Common myeloid progenitor, CD34-positive (primary cell): ENCODE measurements at regions not wholly inside any gene's neighbourhood (a gene's known extent, or its start where the extent isn't known, plus 50 kb on each side); places are given as distances from the start of the nearest gene placed in this dataset.
"Not testable (repeated sequence)": the region's sequence is repeated elsewhere in the genome, so short reads cannot be mapped to it uniquely, and the experiment has no call there.

Experiments
- CTCF ChIA-PET: fragments of 350-600 bp; sonication (Branson Sonifier 250); formaldehyde crosslinking; loops from one replicate; lab custom pipeline; 2021; ENCODE audit warnings: antibody characterized with exemption; lab: Charles Lee
- POLR2A ChIA-PET: fragments of 350-600 bp; sonication (Branson Sonifier 250); formaldehyde crosslinking; loops from one replicate; lab custom pipeline; 2021; ENCODE audit warnings: antibody characterized with exemption; lab: Charles Lee
- DNase-seq, 3 donors: peaks; one replicate each; pipeline versions ENCODE4 v3.0.0 to v3.0.0-alpha.2; 2013
- H3K27ac ChIP-seq, 2 experiments: 1 replicate in 1 of 2; 2 replicates in 1 of 2; pipeline ENCODE4 v1.7.0; 2013; ENCODE audit warnings: inconsistent platforms in 2 of 2, low read length in 2 of 2, mild to moderate bottlenecking in 2 of 2, low read depth in 1 of 2, moderate library complexity in 1 of 2; ENCODE audit not compliant: severe bottlenecking in 2 of 2, insufficient read depth in 1 of 2, poor library complexity in 1 of 2
- H3K27me3 ChIP-seq, 5 experiments: replicated peaks in 2 of 5; 1 replicate in 3 of 5; 2 replicates in 2 of 5; pipeline versions ENCODE4 v1.6.1 to v1.7.0; 2013; ENCODE audit warnings: low read length in 4 of 5, mild to moderate bottlenecking in 2 of 5, moderate library complexity in 2 of 5, inconsistent platforms in 1 of 5; ENCODE audit not compliant: insufficient read depth in 5 of 5, control insufficient read depth in 4 of 5
- H3K36me3 ChIP-seq, 4 experiments: 1 replicate in 2 of 4; 2 replicates in 2 of 4; pipeline versions ENCODE4 v1.6.1 to v1.7.0; 2013; ENCODE audit warnings: low read length in 3 of 4, control low read depth in 1 of 4, mild to moderate bottlenecking in 1 of 4; ENCODE audit not compliant: control insufficient read depth in 4 of 4, insufficient read depth in 4 of 4
- H3K4me1 ChIP-seq, 4 experiments: 1 replicate in 3 of 4; 2 replicates in 1 of 4; pipeline versions ENCODE4 v1.6.1 to v1.7.1; 2013; ENCODE audit warnings: low read length in 3 of 4, mild to moderate bottlenecking in 3 of 4, control low read depth in 1 of 4, inconsistent platforms in 1 of 4, moderate library complexity in 1 of 4; ENCODE audit not compliant: control insufficient read depth in 4 of 4, insufficient read depth in 4 of 4; ENCODE audit errors: control extremely low read depth in 1 of 4
- H3K4me3 ChIP-seq, 7 experiments: 1 replicate in 4 of 7; 2 replicates in 3 of 7; pipeline versions ENCODE4 v1.5.1 to v1.7.0; 2013; ENCODE audit warnings: mild to moderate bottlenecking in 7 of 7, low read length in 6 of 7, moderate library complexity in 6 of 7, inconsistent platforms in 2 of 7, low read depth in 2 of 7, control low read depth in 1 of 7; ENCODE audit not compliant: insufficient read depth in 4 of 7, control insufficient read depth in 1 of 7; ENCODE audit errors: extremely low read depth in 1 of 7
- H3K9me3 ChIP-seq, 5 experiments: 1 replicate in 4 of 5; 2 replicates in 1 of 5; pipeline versions ENCODE4 v1.6.1 to v1.7.1; 2013; ENCODE audit warnings: low read length in 4 of 5, mild to moderate bottlenecking in 2 of 5, inconsistent platforms in 1 of 5, low read depth in 1 of 5, moderate library complexity in 1 of 5; ENCODE audit not compliant: control insufficient read depth in 4 of 5, insufficient read depth in 2 of 5; ENCODE audit errors: control extremely low read depth in 1 of 5
- WGBS: methylation state at CpG from one replicate; pipeline ENCODE4 v1.1.5; 2013; ENCODE audit not compliant: insufficient coverage; 5-methylcytosine and 5-hydroxymethylcytosine counted together

- no CpG with 5 or more reads among the region's 3 CpGs for WGBS
- no peak for DNase-seq
These were observed 898.9 kb downstream of the OTOL1 start for GRCh38 chr3:162395496-162395895.

GRCh38 chr3:162398554-162398953, 901.9 kb downstream of the OTOL1 start:
- no peak for DNase-seq
- Histone ChIP-seq H3K36me3 (no peaks in the 10 kb centered on the region), H3K27ac (no peak overlapping the region), H3K27me3 (no peaks in the 10 kb centered on the region), H3K4me3 (no peak overlapping the region), H3K9me3 (no peaks in the 10 kb centered on the region), H3K4me1 (no peaks in the 10 kb centered on the region)
- WGBS: 100% methylated on average over 2 of the region's 2 CpGs
- CTCF ChIA-PET: no interaction called here
- POLR2A ChIA-PET: no interaction called here

More at GRCh38 chr3:162395496-162395895, 898.9 kb downstream of the OTOL1 start:
- Histone ChIP-seq H3K27me3 (no peaks in the 10 kb centered on the region), H3K4me1 (no peaks in the 10 kb centered on the region), H3K9me3 (no peaks in the 10 kb centered on the region), H3K36me3 (no peaks in the 10 kb centered on the region), H3K4me3 (no peak overlapping the region), H3K27ac (no peak overlapping the region)
- ChIA-PET POLR2A (no interaction called here), CTCF (no interaction called here)

DNA sequence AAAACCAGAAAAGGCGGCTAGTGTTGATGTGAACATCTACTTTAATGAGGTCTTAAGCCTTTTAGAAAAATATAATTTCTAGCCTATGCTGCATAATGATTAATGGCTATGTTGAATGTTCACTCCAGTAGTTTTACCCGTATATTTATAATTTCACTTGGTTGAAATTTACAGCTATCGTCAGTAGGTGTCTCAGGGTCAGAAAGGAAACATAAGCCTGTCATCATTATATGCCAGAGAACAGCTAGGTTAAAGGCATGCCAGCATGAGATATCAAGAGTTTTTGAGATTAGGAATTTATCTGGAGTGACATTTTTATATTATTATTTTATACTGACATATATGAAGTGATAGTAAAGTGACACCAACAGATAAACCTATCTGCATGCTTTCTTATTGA, 904.1 kb downstream of the OTOL1 start:
- Histone ChIP-seq H3K27me3 (no peaks in the 10 kb centered on the region), H3K4me1 (no peaks in the 10 kb centered on the region), H3K4me3 (no peak overlapping the region), H3K36me3 (no peaks in the 10 kb centered on the region), H3K27ac (no peak overlapping the region), H3K9me3 (no peaks in the 10 kb centered on the region)
- ChIA-PET POLR2A (no interaction called here), CTCF (no interaction called here)
- DNase-seq: no peak
- WGBS: 75% methylated on average over 2 of the region's 3 CpGs

GRCh38 chr3:162411556-162411955, 914.9 kb downstream of the OTOL1 start:
- 100% methylated on average over 7 of the region's 23 CpGs for WGBS
- POLR2A ChIA-PET: not testable (repeated sequence)
- CTCF ChIA-PET: interaction anchor here (1.3 kb wide), 1 partner anchor 17 kb away, joined by 3 read pairs; no protein-coding TSS in a partner anchor

GRCh38 chr3:162421721-162422120, 925.1 kb downstream of the OTOL1 start:
- H3K9me3 ChIP-seq: no peaks in the 10 kb centered on the region

More at GRCh38 chr3:162411556-162411955, 914.9 kb downstream of the OTOL1 start:
- not testable (repeated sequence) for H3K4me1 ChIP-seq, H3K27ac ChIP-seq, H3K36me3 ChIP-seq, H3K4me3 ChIP-seq, H3K9me3 ChIP-seq, H3K27me3 ChIP-seq, DNase-seq

DNA sequence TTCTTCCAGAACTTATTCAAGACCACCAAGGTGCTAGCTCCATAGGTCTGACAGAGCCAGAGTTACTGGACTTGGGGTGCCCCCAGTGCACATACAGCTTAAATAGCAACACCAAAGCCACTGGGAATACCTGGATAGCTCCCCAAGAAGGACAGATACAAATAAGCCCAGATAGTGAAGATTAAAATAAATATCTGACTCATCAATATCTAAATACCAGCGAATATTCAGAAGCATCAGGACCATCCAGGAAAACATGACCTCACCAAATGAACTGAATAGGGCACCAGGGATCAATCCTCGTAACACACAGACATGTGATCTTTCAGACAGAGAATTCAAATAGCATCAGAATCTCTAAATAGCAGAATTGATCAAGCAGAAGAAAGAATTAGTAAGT, 931.6 kb downstream of the OTOL1 start:
- Histone ChIP-seq H3K9me3 (no peaks in the 10 kb centered on the region), H3K36me3 (no peaks in the 10 kb centered on the region), H3K27ac (no peak overlapping the region), H3K27me3 (no peaks in the 10 kb centered on the region), H3K4me3 (no peak overlapping the region), H3K4me1 (no peaks in the 10 kb centered on the region)
- ChIA-PET CTCF (interaction anchor here (1.6 kb wide), 1 partner anchor 16 kb away, joined by 3 read pairs; no protein-coding TSS in a partner anchor), POLR2A (no interaction called here)
- no peak for DNase-seq
- WGBS: no CpG with 5 or more reads among the region's 2 CpGs

More at GRCh38 chr3:162421721-162422120, 925.1 kb downstream of the OTOL1 start:
- H3K4me1 ChIP-seq: no peaks in the 10 kb centered on the region
- CTCF ChIA-PET: no interaction called here
- H3K27me3 ChIP-seq: no peaks in the 10 kb centered on the region
- no peak overlapping the region for H3K4me3 ChIP-seq
- no peak overlapping the region for H3K27ac ChIP-seq
- POLR2A ChIA-PET: no interaction called here
- DNase-seq: no peak
- no peaks in the 10 kb centered on the region for H3K36me3 ChIP-seq

DNA sequence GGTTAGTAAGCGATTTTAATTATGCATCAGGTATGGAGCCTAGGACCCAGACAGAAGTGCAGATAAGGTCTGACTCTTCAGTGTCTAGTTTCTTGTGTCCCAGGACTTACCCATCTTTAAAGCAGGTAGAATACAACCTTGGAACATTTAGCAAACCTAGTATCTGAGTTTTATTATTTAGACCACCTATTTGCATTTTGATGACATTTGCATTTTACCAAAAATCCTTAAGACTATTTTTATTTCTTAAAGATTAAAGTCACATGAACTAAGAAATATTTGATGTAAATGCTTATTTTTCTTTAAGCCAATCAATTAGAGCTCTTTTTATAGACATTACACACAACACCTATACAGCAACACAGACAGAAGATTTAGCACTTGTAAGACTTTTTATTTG, 939.1 kb downstream of the OTOL1 start:
- WGBS: 100% methylated on average over 1 of the region's 1 CpG
- no peaks in the 10 kb centered on the region for H3K9me3 ChIP-seq
- ChIA-PET CTCF (no interaction called here), POLR2A (no interaction called here)
- no peaks in the 10 kb centered on the region for H3K36me3 ChIP-seq
- no peak for DNase-seq
- H3K27me3 ChIP-seq: no peaks in the 10 kb centered on the region
- no peak overlapping the region for H3K27ac ChIP-seq
- no peak overlapping the region for H3K4me3 ChIP-seq
- H3K4me1 ChIP-seq: no peaks in the 10 kb centered on the region
